HCT116 (cell line): ENCODE measurements at regions not wholly inside any gene's neighbourhood (a gene's known extent, or its start where the extent isn't known, plus 50 kb on each side); places are given as distances from the start of the nearest gene placed in this dataset.

Experiments used
- EGR1 ChIP-seq: IDR thresholded peaks from 2 replicates; pipeline ENCODE4 v1.6.1; 2012; ENCODE audit warnings: low read depth
- EZH2 ChIP-seq: fragments of 200-600 bp; sonication (generic); IDR thresholded peaks from 2 replicates; pipeline ENCODE4 v1.6.1; 2017; ENCODE audit warnings: antibody characterized with exemption, mixed run types
- EZH2phosphoT487 ChIP-seq: fragments of 200-600 bp; IDR thresholded peaks from 2 replicates; pipeline ENCODE4 v1.6.1; 2018; ENCODE audit warnings: antibody characterized with exemption, borderline replicate concordance
- JUND ChIP-seq: IDR thresholded peaks from 2 replicates; pipeline ENCODE4 v1.6.1; 2012
- POLR2AphosphoS5 ChIP-seq: IDR thresholded peaks from 2 replicates; pipeline ENCODE4 v1.6.1; 2011; ENCODE audit warnings: mild to moderate bottlenecking, low read depth, low read length, moderate library complexity
- SIN3A ChIP-seq: IDR thresholded peaks from 2 replicates; pipeline ENCODE4 v1.6.1; 2012; ENCODE audit warnings: low read depth
- TF ChIP-seq, protein P1 (sequence below): IDR thresholded peaks from 2 replicates; pipeline ENCODE4 v1.6.1; 2012; ENCODE audit warnings: low read depth
- TF ChIP-seq, protein P2 (sequence below), 3 experiments: fragments of 200-600 bp in 1 of 3; sonication (generic) in 1 of 3; IDR thresholded peaks in 2 of 3; conservative IDR thresholded peaks in 1 of 3; 2 replicates each; pipeline ENCODE4 v1.5.1; 2012 to 2017; ENCODE audit warnings: low read depth in 2 of 3, low read length in 2 of 3, antibody characterized with exemption in 1 of 3, borderline replicate concordance in 1 of 3, control low read depth in 1 of 3, mild to moderate bottlenecking in 1 of 3, mixed read lengths in 1 of 3, mixed run types in 1 of 3, moderate library complexity in 1 of 3; ENCODE audit not compliant: insufficient read depth in 1 of 3
- TF ChIP-seq, protein P3 (sequence below): IDR thresholded peaks from 2 replicates; pipeline ENCODE4 v1.6.1; 2012

DNA sequence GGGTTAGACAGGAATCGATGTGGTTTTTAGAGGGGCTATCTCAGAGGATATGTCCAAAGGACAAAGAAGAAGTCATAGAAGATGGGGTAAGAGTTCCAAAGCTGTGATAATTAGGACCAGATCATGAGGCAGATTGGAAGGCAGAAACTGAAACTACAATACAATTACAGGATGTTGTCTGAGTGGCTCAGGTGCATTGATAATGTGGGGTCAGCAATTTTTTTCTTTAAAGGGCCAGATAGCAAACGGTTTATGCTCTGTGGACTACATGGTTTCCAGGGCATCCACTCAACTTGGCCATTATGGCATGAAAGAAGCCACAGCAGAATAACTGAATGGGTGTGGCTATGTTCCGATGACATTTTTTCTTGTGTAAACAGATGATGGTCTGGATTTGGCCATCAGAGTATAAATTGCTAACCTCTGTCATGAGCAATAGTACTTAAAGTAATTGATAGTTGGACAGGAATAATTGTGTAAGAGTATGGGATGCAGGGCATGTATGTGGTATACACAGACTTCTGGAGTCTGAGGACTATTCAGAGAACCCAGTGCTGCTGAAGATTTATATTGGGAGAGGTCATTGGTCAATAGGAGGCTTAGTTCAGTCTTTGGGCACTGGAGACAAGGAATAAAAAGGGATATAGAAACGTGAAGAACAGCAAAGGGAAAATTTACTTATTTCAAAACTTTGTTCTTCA lies 198.4 kb upstream of the ADGRL4 start:
- TF ChIP-seq EZH2, result no peak
- TF ChIP-seq, protein P1, sequence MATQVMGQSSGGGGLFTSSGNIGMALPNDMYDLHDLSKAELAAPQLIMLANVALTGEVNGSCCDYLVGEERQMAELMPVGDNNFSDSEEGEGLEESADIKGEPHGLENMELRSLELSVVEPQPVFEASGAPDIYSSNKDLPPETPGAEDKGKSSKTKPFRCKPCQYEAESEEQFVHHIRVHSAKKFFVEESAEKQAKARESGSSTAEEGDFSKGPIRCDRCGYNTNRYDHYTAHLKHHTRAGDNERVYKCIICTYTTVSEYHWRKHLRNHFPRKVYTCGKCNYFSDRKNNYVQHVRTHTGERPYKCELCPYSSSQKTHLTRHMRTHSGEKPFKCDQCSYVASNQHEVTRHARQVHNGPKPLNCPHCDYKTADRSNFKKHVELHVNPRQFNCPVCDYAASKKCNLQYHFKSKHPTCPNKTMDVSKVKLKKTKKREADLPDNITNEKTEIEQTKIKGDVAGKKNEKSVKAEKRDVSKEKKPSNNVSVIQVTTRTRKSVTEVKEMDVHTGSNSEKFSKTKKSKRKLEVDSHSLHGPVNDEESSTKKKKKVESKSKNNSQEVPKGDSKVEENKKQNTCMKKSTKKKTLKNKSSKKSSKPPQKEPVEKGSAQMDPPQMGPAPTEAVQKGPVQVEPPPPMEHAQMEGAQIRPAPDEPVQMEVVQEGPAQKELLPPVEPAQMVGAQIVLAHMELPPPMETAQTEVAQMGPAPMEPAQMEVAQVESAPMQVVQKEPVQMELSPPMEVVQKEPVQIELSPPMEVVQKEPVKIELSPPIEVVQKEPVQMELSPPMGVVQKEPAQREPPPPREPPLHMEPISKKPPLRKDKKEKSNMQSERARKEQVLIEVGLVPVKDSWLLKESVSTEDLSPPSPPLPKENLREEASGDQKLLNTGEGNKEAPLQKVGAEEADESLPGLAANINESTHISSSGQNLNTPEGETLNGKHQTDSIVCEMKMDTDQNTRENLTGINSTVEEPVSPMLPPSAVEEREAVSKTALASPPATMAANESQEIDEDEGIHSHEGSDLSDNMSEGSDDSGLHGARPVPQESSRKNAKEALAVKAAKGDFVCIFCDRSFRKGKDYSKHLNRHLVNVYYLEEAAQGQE, result no peak
- TF ChIP-seq, protein P2, sequence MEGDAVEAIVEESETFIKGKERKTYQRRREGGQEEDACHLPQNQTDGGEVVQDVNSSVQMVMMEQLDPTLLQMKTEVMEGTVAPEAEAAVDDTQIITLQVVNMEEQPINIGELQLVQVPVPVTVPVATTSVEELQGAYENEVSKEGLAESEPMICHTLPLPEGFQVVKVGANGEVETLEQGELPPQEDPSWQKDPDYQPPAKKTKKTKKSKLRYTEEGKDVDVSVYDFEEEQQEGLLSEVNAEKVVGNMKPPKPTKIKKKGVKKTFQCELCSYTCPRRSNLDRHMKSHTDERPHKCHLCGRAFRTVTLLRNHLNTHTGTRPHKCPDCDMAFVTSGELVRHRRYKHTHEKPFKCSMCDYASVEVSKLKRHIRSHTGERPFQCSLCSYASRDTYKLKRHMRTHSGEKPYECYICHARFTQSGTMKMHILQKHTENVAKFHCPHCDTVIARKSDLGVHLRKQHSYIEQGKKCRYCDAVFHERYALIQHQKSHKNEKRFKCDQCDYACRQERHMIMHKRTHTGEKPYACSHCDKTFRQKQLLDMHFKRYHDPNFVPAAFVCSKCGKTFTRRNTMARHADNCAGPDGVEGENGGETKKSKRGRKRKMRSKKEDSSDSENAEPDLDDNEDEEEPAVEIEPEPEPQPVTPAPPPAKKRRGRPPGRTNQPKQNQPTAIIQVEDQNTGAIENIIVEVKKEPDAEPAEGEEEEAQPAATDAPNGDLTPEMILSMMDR (IDR thresholded peaks at IDR 0.05 in 2 of 3, conservative IDR thresholded peaks at IDR 0.05 in 1 of 3; ENCODE audit: borderline replicate concordance in 1 of 3, insufficient read depth in 1 of 3, low read depth in 2 of 3, low read length in 2 of 3), result no peak
- no peak for TF ChIP-seq SIN3A
- no peak for TF ChIP-seq EGR1
- TF ChIP-seq POLR2AphosphoS5, result no peak
- TF ChIP-seq, protein P3, sequence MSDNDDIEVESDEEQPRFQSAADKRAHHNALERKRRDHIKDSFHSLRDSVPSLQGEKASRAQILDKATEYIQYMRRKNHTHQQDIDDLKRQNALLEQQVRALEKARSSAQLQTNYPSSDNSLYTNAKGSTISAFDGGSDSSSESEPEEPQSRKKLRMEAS, result no peak
- TF ChIP-seq JUND, result no peak
- no peak for TF ChIP-seq EZH2phosphoT487
